GM20000 (cell line): ENCODE measurements at regions not wholly inside any gene's neighbourhood (a gene's known extent, or its start where the extent isn't known, plus 50 kb on each side); places are given as distances from the start of the nearest gene placed in this dataset.

Experiments
- DNase-seq: peaks from one replicate; pipeline ENCODE4 v3.0.0; 2012; ENCODE audit warnings: low spot score
- TF ChIP-seq, protein P1 (sequence below): IDR thresholded peaks from 2 replicates; pipeline ENCODE4 v1.5.1; 2012; ENCODE audit warnings: mild to moderate bottlenecking, control low read depth; ENCODE audit errors: extremely low read depth, missing control alignments

DNA sequence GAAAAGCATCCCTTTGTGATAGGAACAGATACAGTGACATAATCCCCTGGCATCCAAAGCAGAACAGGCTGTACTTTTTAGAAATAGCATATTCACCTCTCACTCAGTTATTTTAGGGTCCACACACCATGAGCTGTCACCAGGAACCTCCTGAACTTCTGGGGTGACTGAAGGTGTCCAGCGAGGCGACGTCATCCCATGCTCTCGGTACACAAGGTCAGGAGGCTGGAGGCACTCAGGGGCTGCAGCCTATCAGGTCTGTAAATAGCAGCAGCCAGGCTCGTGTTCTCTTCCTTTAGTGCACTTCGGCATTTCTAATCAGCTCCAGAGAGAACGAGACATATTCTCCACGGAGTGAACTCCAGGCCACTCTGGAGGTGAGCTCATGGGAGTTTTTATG is 98.3 kb downstream of the GATA6 start:
- TF ChIP-seq, protein P1, sequence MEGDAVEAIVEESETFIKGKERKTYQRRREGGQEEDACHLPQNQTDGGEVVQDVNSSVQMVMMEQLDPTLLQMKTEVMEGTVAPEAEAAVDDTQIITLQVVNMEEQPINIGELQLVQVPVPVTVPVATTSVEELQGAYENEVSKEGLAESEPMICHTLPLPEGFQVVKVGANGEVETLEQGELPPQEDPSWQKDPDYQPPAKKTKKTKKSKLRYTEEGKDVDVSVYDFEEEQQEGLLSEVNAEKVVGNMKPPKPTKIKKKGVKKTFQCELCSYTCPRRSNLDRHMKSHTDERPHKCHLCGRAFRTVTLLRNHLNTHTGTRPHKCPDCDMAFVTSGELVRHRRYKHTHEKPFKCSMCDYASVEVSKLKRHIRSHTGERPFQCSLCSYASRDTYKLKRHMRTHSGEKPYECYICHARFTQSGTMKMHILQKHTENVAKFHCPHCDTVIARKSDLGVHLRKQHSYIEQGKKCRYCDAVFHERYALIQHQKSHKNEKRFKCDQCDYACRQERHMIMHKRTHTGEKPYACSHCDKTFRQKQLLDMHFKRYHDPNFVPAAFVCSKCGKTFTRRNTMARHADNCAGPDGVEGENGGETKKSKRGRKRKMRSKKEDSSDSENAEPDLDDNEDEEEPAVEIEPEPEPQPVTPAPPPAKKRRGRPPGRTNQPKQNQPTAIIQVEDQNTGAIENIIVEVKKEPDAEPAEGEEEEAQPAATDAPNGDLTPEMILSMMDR: no peak
- no peak for DNase-seq

DNA sequence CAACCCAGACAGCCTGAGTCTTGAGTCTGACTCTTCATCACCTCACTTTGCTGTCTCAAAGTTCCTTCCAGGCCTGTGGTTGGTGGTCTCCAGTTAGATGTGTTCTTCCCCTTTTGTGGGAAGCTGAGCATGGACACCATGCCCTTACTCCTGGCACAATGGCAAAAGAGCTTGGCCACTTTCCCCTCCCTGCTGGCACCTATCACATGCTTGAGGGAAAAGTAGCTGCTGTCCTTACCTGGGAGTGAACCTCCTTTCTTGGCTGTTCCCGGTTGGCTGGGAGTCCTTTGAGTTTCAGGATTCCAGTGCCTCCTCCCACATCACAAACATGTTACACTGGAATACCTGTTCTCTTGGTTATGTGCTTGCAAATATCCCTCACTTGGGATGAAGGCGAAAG is 97.8 kb downstream of the GATA6 start:
- TF ChIP-seq, protein P1: no peak

DNA sequence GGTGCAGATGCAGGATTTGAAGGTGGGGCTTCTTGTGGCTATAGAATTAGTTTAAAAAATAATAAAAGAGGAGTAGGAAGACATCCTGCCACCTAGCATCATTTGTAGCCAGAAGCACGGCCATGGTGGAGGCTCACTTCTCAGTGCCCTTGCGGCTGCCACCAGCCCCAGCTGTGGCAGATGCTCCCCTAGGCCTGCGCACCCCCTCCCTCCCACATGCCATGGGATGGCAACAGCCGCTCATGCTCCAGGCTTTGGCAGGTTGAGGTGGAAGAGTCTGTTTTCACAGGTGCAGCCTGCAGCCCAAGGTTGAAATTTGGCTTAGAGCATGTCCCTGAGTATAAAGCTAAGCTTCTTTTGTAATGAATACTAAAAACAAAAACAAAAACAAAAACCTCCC is 96.4 kb downstream of the GATA6 start:
- DNase-seq: no peak
- TF ChIP-seq, protein P1: no peak

More for the DNA sequence above, 97.8 kb downstream of the GATA6 start:
- DNase-seq: no peak

DNA sequence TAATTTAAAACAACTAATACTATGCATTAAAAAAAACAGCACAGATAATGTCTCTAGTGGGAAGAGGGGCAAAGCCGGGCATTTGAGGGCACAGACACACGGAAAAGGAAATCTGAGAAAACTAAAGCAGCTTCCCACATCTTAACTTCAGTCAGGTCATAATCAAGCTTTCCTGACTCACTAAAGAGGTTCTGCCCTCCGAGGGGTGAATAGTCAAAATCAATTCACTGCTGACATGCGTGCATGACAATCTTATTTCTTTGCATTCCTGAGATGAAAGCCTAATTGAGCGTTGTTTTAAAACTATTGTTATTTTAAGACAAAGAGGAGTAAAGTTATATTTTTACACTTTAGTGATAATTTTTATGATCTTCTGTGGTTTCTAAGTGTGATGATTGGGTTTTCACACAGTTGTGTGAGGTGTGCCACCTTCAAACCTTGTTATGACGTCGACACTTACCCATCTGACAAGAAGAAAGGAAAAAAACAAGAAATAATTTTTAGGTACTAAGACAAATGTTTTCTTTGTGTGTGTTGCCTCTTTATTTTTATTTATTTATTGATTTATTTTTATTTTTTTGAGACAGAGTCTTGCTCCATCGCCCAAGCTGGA is 90.9 kb downstream of the GATA6 start:
- TF ChIP-seq, protein P1: no peak
- no peak for DNase-seq

DNA sequence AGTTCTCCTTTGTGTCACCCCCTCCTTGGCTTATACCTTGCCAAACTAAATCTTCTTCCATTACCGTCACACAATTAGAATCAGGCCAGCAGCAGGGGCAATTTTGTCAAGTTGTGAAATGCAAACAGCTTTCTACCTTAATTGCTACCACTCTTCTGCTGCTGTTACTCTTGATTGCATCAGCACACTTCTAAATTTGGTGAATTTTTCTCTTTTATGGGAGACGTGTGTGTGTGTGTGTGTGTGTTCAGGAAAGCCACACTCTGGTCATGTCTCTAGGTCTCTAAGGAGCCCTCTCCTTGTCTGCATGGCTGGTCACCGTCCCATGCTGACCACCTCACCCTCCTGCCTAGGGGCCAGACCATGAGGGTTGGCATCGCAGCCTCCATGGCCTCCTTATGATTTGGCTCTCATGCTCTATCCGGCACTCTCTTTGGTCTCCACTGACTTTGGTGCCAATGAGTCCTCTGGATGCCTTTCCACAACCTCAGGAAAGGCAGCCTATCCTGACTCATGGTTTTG is 87.7 kb downstream of the GATA6 start:
- TF ChIP-seq, protein P1: no peak
- no peak for DNase-seq

DNA sequence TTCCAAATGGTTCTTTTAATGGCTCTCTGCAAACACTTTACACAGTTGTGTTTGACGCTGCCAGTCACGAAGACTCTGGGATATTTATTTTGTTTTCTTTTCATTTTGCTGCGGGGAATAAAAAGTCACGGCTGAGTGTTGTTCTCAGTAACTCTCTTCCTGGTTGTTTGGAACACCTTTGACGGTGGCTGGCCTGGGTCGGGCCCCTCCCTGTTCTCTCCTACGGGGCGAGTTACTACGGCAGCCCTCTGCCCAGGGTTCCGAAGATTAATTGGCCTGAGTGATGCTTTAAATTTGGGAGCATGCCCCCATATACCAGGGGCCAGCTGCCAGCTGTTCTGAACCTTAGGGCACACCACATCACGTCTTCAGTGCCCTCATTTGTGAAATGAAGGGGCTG is 84.7 kb downstream of the GATA6 start:
- TF ChIP-seq, protein P1: no peak
- DNase-seq: no peak

DNA sequence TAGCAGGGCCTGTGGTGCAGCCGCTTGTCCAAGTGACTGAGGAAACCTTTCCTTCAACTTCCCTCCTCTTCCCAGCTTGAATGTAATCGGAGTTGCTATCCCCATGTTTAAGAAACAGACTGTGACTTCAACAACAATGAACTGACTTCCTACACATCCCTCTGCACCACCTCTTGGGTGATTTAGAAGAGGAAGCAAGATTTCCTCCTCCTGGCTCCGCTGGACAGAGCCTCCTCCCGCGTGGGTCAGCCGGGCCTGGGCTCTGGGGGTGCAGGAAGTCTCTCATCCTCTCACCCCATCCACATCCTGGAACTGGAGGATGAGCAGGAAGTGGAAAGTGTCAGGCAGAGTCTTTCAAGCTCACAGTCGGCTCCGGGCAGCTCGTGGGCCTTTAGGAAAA is 84.3 kb downstream of the GATA6 start:
- no peak for DNase-seq
- TF ChIP-seq, protein P1: no peak
